HepG2 (cell line): ENCODE measurements at regions not wholly inside any gene's neighbourhood (a gene's known extent, or its start where the extent isn't known, plus 50 kb on each side); places are given as distances from the start of the nearest gene placed in this dataset.

ENCODE experiments used
- ATAC-seq: fragments of 200-7000 bp; cut with Tn5 transposase; 3 replicates; pipeline ENCODE4 v1.9.1; 2020; ENCODE audit warnings: mild to moderate bottlenecking, moderate library complexity
- BruUV-seq: library from RNA; stranded (reverse); fragments of 400-500 nt; replicated peaks from 2 replicates; lab custom pipeline; 2021; lab: Mats Ljungman, UMichigan
- CTCF ChIA-PET: fragments of 300-600 bp; formaldehyde crosslinking; extraction: SDS; loops from one replicate; lab custom pipeline; 2021; ENCODE audit warnings: low total read pairs, inconsistent platforms, low intra/inter-chr PET ratio; lab: Yijun Ruan, JAX
- POLR2A ChIA-PET: fragments of 350-600 bp; sonication (Branson Sonifier 250); formaldehyde crosslinking; loops from one replicate; lab custom pipeline; 2020; ENCODE audit warnings: antibody characterized with exemption, inconsistent platforms; lab: Yijun Ruan, JAX
- DNase-seq: peaks from one replicate; pipeline ENCODE4 v3.0.0-alpha.2; 2015; ENCODE audit warnings: low spot score
- FAIRE-seq: peaks from 3 replicates; lab custom pipeline; 2011; peaks lifted over from hg19 to GRCh38; lab: Jason Lieb, UNC
- H2AFZ ChIP-seq: one replicate; pipeline ENCODE4 v1.6.1; 2011; ENCODE audit warnings: low read length, inconsistent platforms
- H3K27ac ChIP-seq: fragments of 300-600 bp; 3 replicates; pipeline ENCODE4 v1.8.0; 2011; ENCODE audit warnings: mixed run types, mild to moderate bottlenecking, mixed read lengths, low read length, inconsistent platforms; ENCODE audit not compliant: insufficient read depth; ENCODE audit errors: extremely low read length
- H3K27me3 ChIP-seq, 2 experiments: fragments of 200-600 bp in 1 of 2; 2 replicates in 1 of 2; 3 replicates in 1 of 2; pipeline versions ENCODE4 v1.6.0 to v1.8.0; 2011; ENCODE audit warnings: low read length in 2 of 2, mild to moderate bottlenecking in 2 of 2, moderate library complexity in 2 of 2, inconsistent platforms in 1 of 2; ENCODE audit not compliant: insufficient read depth in 2 of 2, control insufficient read depth in 1 of 2
- H3K36me3 ChIP-seq, 2 experiments: fragments of 200-600 bp in 1 of 2; replicated peaks in 1 of 2; 2 replicates in 1 of 2; 3 replicates in 1 of 2; pipeline versions ENCODE4 v1.5.1 to v1.8.0; 2011; ENCODE audit warnings: low read length in 2 of 2, inconsistent platforms in 1 of 2; ENCODE audit not compliant: insufficient read depth in 2 of 2, control insufficient read depth in 1 of 2
- H3K4me1 ChIP-seq: 2 replicates; pipeline ENCODE4 v1.5.1; 2012; ENCODE audit warnings: low read length, inconsistent platforms; ENCODE audit not compliant: insufficient read depth
- H3K4me2 ChIP-seq: 2 replicates; pipeline ENCODE4 v1.6.0; 2011; ENCODE audit warnings: low read depth, low read length, inconsistent platforms
- H3K4me3 ChIP-seq, 3 experiments: fragments of 200-600 bp in 1 of 3; sonication (generic), shearing (Covaris generic) in 1 of 3; replicated peaks in 1 of 3; 2 replicates each; pipeline ENCODE4 v1.5.1; 2011 to 2016; ENCODE audit warnings: low read length in 3 of 3, inconsistent platforms in 2 of 3, low read depth in 2 of 3, mild to moderate bottlenecking in 2 of 3, control low read depth in 1 of 3, mixed read lengths in 1 of 3; ENCODE audit not compliant: insufficient read depth in 1 of 3
- H3K79me2 ChIP-seq: one replicate; pipeline ENCODE4 v1.6.1; 2011; ENCODE audit warnings: low read length, inconsistent platforms; ENCODE audit not compliant: insufficient read depth
- H3K9ac ChIP-seq: 2 replicates; pipeline ENCODE4 v1.6.0; 2011; ENCODE audit warnings: mild to moderate bottlenecking, low read depth, low read length, inconsistent platforms; ENCODE audit not compliant: insufficient read depth
- H3K9me3 ChIP-seq: 2 replicates; pipeline ENCODE4 v1.5.1; 2012; ENCODE audit warnings: mild to moderate bottlenecking, low read length
- H4K20me1 ChIP-seq: 2 replicates; pipeline ENCODE4 v1.6.0; 2011; ENCODE audit warnings: inconsistent platforms, mild to moderate bottlenecking, low read length, moderate library complexity; ENCODE audit not compliant: insufficient read depth
- ADNP ChIP-seq: sonication (generic); formaldehyde crosslinking; IDR thresholded peaks from 2 replicates; pipeline ENCODE4 v1.4.0; 2020; ENCODE audit warnings: missing genetic modification reagents
- ATF2 ChIP-seq: sonication (generic); formaldehyde crosslinking; IDR thresholded peaks from 2 replicates; pipeline ENCODE4 v1.4.0; 2020; ENCODE audit warnings: missing genetic modification reagents
- BATF2 ChIP-seq: sonication (generic); formaldehyde crosslinking; IDR thresholded peaks from 2 replicates; pipeline ENCODE4 v1.8.0; 2022; ENCODE audit warnings: mild to moderate bottlenecking, missing genetic modification reagents, moderate library complexity
- DRAP1 ChIP-seq: IDR thresholded peaks from 2 replicates; pipeline ENCODE4 v1.6.1; 2016; ENCODE audit warnings: missing genetic modification reagents, missing compliant biosample characterization
- GATA4 ChIP-seq: sonication (generic); IDR thresholded peaks from 2 replicates; pipeline ENCODE4 v1.6.1; 2016; ENCODE audit warnings: antibody characterized with exemption, low read depth, borderline replicate concordance
- HNRNPK ChIP-seq: fragments of 200-400 bp; formaldehyde crosslinking; IDR thresholded peaks from 2 replicates; pipeline ENCODE4 v1.6.1; 2018; ENCODE audit warnings: low read length, low read depth, moderate library complexity, mild to moderate bottlenecking; ENCODE audit not compliant: poor library complexity, severe bottlenecking
- NFIC ChIP-seq: IDR thresholded peaks from 2 replicates; pipeline ENCODE4 v1.6.1; 2012; ENCODE audit warnings: mild to moderate bottlenecking, low read length, inconsistent platforms
- RFX5 ChIP-seq: IDR thresholded peaks from 2 replicates; pipeline ENCODE4 v1.6.1; 2011; ENCODE audit warnings: low read depth, low read length, improper control_type of control experiment
- TSC22D2 ChIP-seq: sonication (generic); formaldehyde crosslinking; IDR thresholded peaks from 2 replicates; pipeline ENCODE4 v1.5.1; 2020; ENCODE audit warnings: missing genetic modification reagents, mild to moderate bottlenecking, borderline replicate concordance
- ZBTB8A ChIP-seq: sonication (generic); formaldehyde crosslinking; IDR thresholded peaks from 2 replicates; pipeline ENCODE4 v1.4.0; 2020; ENCODE audit warnings: mild to moderate bottlenecking, low read depth, missing genetic modification reagents, borderline replicate concordance
- ZNF414 ChIP-seq: sonication (generic); formaldehyde crosslinking; IDR thresholded peaks from 2 replicates; pipeline ENCODE4 v1.5.0; 2020; ENCODE audit warnings: missing genetic modification reagents
- ZNF484 ChIP-seq: sonication (generic); formaldehyde crosslinking; IDR thresholded peaks from 2 replicates; pipeline ENCODE4 v1.5.1; 2020; ENCODE audit warnings: mild to moderate bottlenecking, low read depth, missing genetic modification reagents, borderline replicate concordance
- in situ Hi-C: cut with HindIII; loops from 2 replicates; pipeline ENCODE4 v1.10.0; 2017; ENCODE audit warnings: low pct_unique_long_range_greater_than_20kb; ENCODE audit not compliant: extremely low pct_ligation_motif_present
- intact Hi-C: fragments of 100-400 bp; cut with micrococcal nuclease; formaldehyde crosslinking; loops from one replicate; pipeline ENCODE4 v1.10.0; 2022; ENCODE audit not compliant: unreplicated experiment

GRCh38 chr9:106350777-106351176 lies 512.2 kb upstream of the ZNF462 start (continued):
- TF ChIP-seq BATF2 (no peak), TSC22D2 (CRISPR knock-in tag) (no peak), HNRNPK (no peak), ZNF414 (CRISPR knock-in tag) (no peak), ZBTB8A (CRISPR knock-in tag) (no peak)

- intact Hi-C loops, result no loop called here
- no peak overlapping the region for H2AFZ ChIP-seq
- no peaks in the 10 kb centered on the region for H3K27me3 ChIP-seq
- BruUV-seq, result no TSS peak
- ChIA-PET CTCF (no interaction called here), POLR2A (no interaction called here)
- DNase-seq (no peak), ATAC-seq (no peak), FAIRE-seq (no peak)
- H3K79me2 ChIP-seq, result no peaks in the 10 kb centered on the region
- no peaks in the 10 kb centered on the region for H4K20me1 ChIP-seq
- H3K4me3 ChIP-seq, result no peak overlapping the region
- no peak overlapping the region for H3K9ac ChIP-seq
- H3K4me1 ChIP-seq, result no peaks in the 10 kb centered on the region
- no peak overlapping the region for H3K4me2 ChIP-seq
- no peak overlapping the region for H3K27ac ChIP-seq
- peaks cover 31% of the 10 kb centered on the region for H3K9me3 ChIP-seq
- in situ Hi-C loops, result no loop called here
- H3K36me3 ChIP-seq, result no peaks in the 10 kb centered on the region
- TF ChIP-seq ZNF484 (no peak), ADNP (CRISPR knock-in tag) (no peak), ATF2 (CRISPR knock-in tag) (no peak), GATA4 (no peak), DRAP1 (CRISPR knock-in tag) (no peak), RFX5 (no peak), NFIC (no peak)
These were observed 506.0 kb upstream of the ZNF462 start for GRCh38 chr9:106356924-106357323.
